DMS153 treated with DMSO at 0.1 percent for 48 hours (cell line): ENCODE measurements at regions not wholly inside any gene's neighbourhood (a gene's known extent, or its start where the extent isn't known, plus 50 kb on each side); places are given as distances from the start of the nearest gene placed in this dataset.
A peak's percentile ranks its signal among the peaks of the same experiment; 100 is the strongest.
"Not testable (repeated sequence)": the region's sequence is repeated elsewhere in the genome, so short reads cannot be mapped to it uniquely, and the experiment has no call there.

ENCODE experiments used
- DNase-seq: peaks from one replicate; lab custom pipeline; 2025; ENCODE audit not compliant: unreplicated experiment; lab: John Stamatoyannopoulos, UW

DNA sequence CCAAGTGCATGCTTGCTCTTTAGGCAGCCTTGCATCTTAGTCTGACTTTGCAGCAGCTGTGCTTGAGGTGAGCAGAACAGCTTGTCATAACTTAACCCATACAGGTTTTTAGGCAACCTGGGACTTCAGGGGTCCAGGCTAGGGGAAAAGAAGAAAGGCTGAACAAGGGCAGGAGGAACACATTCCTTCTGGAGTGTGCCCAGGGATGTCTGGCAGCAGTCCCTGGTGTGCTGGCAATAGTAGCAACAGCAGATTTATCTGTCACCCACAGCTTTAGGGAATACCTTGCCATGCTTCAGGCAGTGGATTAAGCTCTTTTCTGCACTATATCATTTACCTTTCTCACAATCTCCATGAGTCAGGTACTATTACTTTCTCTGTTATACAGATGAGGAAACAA, 513.0 kb downstream of the RAB38 start:
- DNase-seq: no peak

DNA sequence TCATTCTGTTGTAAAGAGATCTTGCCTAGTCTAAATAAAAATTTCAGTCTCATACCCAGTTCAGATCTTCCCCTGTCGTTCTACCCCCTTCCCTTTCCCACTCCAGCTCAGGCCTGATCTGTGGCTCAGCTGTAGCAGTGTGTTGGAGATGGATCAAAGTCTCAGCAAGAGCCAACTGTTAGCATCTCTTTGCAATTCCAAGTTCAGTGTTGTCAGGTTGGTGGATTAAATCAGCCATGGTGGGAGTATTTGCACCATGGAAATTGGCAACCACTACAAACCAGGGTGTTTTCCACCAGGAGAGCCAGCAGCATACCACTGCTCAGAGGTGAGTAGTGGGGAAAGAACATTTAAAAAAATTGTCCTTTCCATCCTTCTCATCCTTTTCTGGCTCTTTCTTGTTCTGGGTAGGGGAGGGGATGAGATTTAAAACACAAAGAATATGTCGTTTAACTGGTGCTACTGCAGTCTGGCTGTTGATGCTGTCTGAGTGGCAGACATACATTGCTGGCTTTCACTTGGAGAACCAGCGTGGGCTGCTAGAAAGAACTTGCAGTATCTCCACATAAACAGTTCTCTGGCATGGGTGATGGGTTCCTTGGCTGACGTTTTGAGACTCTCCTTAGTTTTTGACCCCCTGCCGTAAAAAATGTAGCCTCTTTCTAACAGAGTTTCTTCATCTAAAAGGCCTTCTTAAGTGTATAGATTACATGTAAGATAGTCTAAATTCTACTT, 514.1 kb downstream of the RAB38 start:
- DNase-seq: no peak

DNA sequence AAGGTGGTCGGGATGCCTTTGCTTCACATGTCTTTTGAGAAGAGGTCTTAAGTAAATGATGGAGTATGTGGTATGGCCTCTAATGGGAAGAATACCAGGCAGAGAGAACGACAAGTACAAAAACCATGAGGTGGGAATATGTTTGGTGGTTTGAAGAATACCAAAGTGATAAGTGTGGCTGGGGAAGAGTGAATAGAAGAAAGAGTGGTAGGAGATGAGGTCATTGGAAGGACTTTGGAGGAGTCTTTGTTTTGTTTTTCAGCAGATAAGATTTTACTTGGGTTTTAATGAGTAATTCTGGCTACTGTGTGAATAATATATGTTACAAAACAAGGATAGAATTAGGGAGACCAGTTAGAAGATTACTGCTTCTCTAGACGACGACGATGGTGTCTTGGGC, 515.4 kb downstream of the RAB38 start:
- DNase-seq: no peak

DNA sequence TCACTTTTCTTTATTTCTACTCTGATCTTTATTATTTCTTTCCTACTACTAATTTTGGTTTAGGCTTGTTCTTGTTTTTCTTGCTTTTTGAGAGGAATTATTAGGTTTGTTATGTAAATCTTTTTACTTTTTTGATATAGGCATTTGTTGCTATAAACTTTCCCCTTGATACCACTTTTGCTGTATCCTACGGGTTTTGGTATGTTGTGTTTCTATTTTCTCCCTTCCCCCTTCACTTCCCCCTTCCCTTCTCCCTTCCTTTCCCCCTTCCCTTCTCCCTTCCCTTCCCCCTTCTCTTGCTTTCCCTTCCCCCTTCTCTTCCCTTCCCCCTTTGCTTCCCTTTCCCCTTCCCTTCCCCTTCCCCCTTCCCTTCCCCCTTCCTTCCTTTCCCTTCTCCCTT, 529.6 kb downstream of the RAB38 start:
- DNase-seq: no peak

DNA sequence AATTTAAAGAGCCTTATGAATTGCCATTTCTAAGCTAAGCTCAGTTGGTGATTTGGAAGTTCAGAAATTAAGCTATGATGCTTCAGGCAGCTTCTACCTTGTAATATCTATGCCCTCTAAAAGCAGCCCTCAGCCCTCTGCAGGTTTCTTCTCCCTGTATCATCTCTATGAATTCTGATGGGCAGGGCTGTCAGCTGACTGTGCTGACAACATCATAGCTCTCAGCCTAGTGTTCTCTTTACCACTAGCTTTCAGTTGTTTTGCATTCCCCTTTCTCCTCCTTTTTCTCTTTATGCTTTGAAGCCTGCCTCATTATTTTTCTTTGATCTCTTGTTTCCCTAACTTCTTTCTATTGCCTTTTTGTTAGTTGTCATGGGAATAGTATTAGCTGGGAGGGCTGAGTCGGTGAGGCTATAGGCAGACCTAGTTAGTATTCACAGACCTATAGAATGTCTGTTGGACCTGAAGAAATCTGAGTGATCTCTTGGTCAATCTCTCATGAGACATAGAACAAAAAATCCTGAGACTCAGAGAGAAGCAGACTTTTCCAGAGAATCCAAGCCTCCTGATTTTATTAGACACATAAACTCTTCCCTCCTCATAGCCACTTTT, 535.4 kb downstream of the RAB38 start:
- DNase-seq: no peak

DNA sequence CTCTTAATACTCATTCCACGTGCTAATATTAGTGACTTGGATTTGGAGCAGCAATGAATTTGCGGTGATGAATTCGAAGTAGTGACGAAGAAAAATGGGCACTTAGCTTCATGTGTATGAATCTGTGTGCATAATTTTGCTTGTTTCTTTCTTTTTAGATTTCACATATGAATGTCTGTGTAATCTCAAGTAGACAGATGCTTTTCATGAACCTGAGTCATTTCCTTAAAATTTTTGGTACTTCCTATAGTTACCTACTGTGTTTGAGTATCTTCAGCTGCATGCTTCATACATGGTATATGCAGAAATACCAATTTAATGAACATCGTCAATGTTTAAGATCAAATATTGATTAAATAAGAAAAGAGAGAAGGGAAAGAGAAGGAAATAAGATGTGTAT, 540.2 kb downstream of the RAB38 start:
- DNase-seq: no peak

DNA sequence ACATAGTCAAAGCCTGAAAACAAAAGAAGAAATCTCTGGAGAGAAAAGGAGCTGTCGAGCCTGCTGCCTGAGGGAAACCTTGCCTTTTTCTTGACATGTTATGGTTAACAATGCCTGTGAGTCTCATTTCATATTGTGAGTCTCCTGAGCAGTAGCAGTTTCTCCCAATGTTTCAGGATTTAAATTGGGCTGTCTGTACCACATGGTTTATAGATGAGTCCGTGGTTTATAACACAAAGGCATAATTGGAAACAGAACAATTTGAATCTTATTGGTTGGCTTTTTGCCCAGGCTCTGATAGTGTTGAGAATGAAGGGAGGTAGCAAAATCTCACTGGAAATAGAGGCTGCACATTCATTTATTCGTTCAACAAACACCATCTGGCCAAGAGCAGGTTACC, 540.9 kb downstream of the RAB38 start:
- DNase-seq: no peak

DNA sequence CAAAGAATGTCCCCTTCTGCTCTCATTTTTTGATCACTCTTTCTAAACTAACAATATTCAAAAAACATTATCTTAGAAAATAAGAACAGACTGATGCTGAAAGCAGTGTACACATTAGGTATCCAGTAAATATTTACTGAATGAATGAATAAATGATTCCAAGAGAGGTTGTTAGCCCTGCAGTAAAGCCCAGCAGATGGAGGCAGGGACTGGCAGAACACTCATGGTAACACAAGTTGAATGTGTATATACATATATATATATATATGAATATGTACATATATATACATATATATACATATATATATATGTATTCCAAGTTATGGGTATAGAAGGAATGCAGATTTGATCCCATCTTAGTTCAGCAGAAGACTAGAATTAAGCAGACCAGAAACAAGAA, 546.3 kb downstream of the RAB38 start:
- DNase-seq: no peak

DNA sequence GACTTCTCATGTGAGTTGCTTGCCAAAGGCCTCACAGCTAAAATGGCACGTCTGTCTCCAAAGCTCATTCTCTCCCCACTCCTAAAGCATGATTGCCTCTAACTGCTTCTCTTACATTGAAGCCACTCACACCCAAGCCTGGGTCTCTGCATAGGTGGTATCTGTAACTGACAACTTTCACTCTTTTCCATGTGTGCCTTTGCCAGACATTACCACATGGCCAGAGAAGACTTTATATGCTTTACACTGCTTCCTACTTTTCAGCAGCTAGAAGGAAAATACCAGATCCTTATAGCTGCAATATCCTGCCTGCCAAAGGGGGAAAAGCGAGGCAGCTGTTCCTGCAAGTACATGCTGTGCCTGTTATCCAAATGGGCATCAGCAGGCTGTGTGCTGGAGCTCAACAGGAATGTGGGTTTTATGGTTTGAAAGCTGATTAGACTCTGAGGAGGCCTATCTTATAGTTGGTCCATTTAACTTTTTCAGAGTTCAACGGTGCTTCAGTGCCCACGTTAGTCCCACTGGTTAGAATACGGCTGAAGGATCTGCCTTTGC, 547.1 kb downstream of the RAB38 start:
- no peak for DNase-seq

DNA sequence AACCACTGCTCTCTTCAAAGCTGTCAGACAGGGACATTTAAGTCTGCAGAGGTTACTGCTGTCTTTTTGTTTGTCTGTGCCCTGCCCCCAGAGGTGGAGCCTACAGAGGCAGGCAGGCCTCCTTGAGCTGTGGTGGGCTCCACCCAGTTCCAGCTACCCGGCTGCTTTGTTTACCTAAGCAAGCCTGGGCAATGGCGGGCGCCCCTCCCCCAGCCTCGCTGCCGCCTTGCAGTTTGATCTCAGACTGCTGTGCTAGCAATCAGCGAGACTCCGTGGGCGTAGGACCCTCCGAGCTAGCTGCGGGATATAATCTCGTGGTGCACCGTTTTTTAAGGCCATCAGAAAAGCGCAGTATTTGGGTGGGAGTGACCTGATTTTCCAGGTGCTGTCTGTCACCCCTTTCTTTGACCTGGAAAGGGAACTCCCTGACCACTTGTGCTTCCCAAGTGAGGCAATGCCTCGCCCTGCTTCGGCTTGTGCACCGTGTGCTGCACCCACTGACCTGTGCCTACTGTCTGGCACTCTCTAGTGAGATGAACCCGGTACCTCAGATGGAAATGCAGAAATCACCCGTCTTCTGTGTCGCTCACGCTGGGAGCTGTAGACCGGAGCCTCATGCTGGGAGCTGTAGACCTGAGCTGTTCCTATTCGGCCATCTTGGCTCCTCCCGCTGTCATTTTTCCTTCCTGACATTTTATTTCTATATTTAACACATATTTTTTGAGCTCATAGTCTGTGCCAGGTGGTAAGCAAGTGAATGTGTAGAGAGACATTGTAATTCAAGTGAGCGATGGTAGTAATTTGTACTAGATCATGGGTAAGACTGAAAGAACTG, 551.5 kb downstream of the RAB38 start:
- not testable (repeated sequence) for DNase-seq

DNA sequence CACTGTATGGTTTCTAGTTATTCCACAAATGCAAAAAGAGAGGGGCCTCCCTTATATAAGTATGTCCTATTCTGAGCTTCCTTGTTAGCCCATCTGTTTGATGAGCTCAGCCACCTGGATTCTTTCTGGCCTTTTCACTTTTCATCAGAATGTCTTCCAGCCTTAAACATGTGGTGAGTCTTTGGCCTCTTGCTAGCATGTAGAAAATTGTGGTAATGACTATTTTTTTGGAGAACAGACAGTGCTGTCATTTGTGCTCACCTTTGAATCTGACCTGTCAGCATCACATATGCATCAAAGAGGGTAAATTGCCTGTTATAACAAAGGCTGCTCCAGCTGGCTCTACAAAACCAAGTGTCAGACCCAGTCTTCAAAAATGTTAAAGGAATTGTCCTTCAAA, 558.7 kb downstream of the RAB38 start:
- DNase-seq: no peak

DNA sequence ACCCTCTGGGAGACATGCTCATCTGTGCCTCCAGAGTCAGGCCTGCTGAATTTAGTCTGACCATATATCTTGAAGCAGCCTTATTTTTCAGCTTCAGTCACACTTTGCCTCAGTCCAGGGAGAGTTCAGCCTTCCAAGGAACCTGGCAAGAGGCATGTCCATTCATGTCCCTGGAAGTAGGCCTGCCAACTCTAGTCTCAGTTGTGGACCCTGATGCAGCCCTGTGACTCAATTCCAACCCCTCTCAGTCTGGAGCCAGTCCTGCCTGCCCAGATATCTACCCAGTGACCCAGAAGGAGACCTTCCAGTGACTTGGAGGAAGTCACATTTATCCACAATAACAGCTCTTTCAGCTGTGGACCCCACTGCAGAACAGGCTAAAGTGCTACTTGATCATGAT, 566.6 kb downstream of the TMEM135 start:
- no peak for DNase-seq

DNA sequence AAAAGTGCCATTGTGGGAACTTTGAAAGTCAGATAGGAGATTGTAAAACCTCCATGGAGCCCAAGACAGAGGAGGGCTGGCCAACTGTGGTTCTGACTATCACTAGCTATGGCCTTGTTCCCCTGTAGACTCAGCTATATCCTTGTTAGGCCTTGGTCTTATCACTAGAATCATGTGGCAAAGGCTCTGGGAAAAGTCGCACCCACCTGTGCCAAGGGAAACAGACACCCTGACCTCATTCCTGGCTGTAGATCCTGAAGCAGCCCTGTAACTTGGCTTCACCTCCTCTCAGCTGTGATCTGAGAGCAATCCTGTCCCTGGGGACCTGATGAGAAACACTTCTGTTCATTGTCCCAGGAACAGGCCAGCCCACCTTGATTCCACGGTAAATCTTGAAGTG, 566.2 kb downstream of the TMEM135 start:
- no peak for DNase-seq

DNA sequence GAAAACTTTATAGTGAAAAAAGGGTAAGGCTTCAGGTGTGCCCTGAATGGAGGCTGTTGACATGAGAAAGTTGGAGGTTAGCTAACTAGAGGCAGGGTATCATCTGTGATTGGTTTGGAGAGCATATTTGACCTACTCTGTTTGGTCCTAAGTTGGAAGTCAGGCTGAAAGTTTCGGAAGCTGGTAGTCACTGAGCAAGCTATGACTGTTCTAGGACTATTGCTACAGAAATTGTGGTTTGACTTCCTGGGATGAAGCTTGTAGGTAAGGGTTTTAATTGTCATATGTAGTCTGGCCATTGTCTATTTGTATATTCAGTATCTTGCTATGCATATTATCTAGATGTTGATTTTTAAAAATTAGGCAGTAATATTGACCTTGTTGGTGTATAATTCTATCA, 565.0 kb downstream of the TMEM135 start:
- DNase-seq: no peak

DNA sequence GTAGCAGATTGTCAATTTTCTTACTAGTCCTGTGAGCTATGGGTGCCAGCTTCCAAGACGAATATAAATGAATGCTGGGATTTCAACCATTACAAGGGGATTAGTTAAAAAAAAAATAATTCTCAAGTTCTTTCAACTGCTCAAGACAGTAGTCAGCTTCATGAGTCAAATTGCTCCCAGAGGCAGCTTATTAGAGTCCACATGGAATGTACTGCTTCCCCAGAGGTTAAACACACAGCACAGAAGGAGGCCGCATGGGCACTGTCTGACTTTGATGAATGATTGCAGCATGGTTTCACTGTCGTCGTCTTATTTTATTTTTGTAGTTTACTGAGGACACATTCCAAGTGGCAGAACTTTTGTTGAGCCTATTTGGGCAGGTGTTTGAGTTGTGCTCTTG, 563.2 kb downstream of the TMEM135 start:
- no peak for DNase-seq

DNA sequence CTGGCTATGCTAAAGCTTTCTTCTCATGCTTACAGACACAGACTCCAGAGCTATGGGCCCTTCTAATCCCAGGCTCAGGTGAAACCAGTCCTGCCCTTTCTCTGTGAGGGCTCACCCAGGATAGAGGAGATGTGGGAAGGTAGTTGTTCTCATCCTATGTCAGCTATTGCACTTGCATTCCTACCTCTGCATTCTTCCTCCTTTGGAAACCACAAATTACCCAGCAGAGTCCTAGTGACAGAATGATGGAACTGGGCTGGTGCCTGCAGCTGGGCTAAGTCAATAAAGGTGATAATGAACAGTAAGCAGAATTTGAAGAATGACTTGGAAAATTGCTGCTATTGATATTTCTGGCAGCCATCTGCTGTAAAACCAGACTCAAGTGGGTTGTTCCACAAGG, 560.0 kb downstream of the TMEM135 start:
- peak; percentile 60 for DNase-seq

DNA sequence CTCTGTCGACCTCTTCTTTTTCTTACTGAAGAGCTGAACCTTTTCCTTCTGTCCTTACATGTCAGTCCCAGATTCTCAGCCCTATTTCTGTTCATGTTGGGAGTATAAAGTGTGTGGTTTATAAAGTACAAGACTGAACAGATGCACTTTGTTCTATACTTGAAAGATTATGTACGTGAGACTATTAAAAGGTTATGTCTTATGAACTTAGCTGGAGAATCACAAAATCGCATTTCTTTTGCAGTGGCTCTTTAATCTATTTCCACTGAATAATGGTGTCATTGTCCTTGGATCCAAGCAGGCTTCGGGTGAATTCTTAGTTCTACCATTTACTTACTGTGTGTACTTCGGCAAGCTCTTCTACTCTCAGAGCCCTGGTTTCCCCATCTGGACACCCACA, 558.4 kb downstream of the TMEM135 start:
- DNase-seq: no peak

DNA sequence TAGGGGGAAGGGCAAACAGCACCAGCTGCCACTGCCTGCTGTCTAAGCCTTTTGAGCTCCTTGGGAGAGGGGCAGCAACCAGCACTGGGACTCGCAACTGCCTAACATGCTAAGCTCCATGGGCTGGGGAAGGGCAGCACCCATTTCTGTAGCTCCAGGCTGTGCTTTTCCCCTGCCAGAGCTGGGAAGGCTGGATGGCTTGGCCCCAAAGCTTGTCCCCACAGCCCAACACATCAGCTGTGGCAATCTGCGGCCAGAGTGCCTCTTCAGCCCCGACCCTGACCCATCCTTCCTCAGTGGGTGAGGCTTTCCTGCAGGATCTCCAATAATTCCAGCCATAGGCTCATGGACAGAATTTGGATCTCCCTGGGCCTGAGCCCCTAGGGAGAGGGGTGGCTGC, 551.3 kb downstream of the TMEM135 start:
- no peak for DNase-seq

DNA sequence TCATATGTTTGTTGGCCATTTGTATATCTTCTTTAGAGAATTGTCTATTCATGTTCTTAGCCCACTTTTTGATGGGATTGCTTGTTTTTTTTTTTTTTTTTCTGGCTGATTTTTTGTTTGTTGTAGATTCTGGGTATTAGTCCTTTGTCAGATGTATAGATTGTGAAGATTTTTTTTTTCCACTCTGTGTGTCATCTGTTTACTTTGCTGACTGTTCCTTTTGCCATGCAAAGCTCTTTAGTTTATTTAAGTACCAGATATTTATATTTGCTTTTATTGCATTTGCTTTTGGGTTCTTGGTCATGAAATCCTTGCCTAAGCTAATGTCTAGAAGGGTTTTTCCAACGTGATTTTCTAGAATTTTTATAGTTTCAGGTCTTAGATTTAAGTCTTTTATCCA, 547.9 kb downstream of the TMEM135 start:
- DNase-seq: not testable (repeated sequence)

DNA sequence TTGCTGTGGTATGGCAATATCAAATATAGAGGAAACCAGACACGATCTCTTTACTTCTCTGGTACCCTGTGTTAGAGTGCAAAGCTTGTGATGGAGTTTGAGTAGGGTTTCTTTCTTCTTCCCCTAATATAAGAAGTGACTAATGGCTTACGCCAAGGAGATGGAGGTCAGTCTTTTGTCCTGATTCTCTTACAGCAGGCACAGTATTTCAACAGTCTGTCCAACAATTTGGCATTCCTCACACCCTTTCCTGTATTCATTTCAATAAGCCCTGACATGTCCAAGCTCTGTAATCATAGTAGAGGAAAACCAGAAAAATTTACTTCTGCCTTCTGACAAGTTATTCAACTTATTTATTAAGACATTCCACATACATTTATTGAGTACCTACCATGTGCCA, 546.2 kb downstream of the TMEM135 start:
- no peak for DNase-seq

DNA sequence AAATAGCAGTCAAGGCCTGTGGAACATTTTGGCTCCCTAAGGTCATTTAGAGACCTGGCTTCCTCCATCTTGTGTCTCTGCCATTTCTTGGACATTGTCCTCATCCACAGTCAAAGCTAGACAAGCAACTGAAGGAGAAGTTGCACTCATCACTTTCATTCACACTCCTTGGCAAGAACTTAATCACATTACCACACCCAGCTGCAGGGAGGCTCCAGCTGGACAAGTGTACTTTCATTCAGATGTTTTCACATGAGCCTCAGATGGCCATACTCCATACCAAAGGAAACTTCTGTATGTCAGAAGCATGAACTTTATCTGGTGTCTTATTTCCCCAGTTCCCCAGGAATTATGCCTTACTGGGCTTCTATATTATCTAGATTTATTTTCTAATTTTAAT, 537.4 kb downstream of the TMEM135 start:
- no peak for DNase-seq

DNA sequence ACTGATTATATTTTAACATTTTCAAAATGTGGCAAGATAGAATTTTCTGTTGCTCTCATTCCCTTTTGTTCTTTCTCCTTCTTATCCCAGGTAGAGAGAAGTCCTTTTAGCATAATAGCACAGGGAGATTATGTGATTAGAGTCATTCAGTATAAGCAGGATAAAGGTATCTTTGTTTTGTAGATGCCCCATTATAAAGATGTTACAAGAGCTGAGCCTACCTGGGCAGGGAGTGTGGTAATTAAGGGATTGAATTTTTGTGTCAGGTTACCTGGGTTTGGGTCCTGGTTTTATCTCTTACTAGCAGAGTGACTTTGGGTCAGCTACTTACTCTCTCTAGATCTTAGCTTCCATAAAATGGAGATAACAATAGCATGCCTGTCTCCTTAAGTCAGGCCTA, 536.5 kb downstream of the TMEM135 start:
- DNase-seq: no peak
